Right lobe of liver (tissue), 6 donors: ENCODE measurements at regions not wholly inside any gene's neighbourhood (a gene's known extent, or its start where the extent isn't known, plus 50 kb on each side); places are given as distances from the start of the nearest gene placed in this dataset.

Experiments
- ATAC-seq, 4 donors: fragments of 200-7000 bp; cut with Tn5 transposase; one replicate each; pipeline ENCODE4 v1.9.1; 2020; ENCODE audit warnings: mild to moderate bottlenecking in 4 of 4, moderate library complexity in 4 of 4
- DNase-seq, 3 donors: peaks; one replicate each; pipeline ENCODE4 v3.0.0-alpha.2; 2020
- H3K27ac ChIP-seq, 3 donors: fragments of 200-600 bp; one replicate each; pipeline ENCODE4 v1.8.0; 2022
- H3K27me3 ChIP-seq, 2 donors: fragments of 200-600 bp; one replicate each; pipeline ENCODE4 v1.8.0; 2022
- H3K36me3 ChIP-seq, 4 donors: fragments of 200-600 bp; sonication (generic) in 1 of 4; one replicate each; pipeline versions ENCODE4 v1.5.1 to v1.8.0; 2017 to 2022; ENCODE audit warnings: control low read depth in 1 of 4
- H3K4me1 ChIP-seq, 4 donors: fragments of 200-600 bp; sonication (generic) in 1 of 4; one replicate each; pipeline versions ENCODE4 v1.5.1 to v1.8.0; 2017 to 2022; ENCODE audit warnings: control low read depth in 1 of 4
- H3K4me3 ChIP-seq, 3 donors: fragments of 200-600 bp; one replicate each; pipeline ENCODE4 v1.8.0; 2022
- H3K9me3 ChIP-seq, 4 donors: fragments of 200-600 bp; sonication (generic) in 1 of 4; one replicate each; pipeline versions ENCODE4 v1.5.1 to v1.8.0; 2017 to 2022; ENCODE audit warnings: control low read depth in 1 of 4
- POLR2A ChIP-seq: fragments of 450-650 bp; IDR thresholded peaks from one replicate; pipeline ENCODE4 v1.6.1; 2017; ENCODE audit warnings: antibody characterized with exemption, mild to moderate bottlenecking
- WGBS: methylation state at CpG from one replicate; pipeline ENCODE4 v1.1.6; 2018; ENCODE audit warnings: low coverage, low lambda C conversion rate; ENCODE audit not compliant: insufficient coverage; ENCODE audit errors: missing lambda C conversion rate; 5-methylcytosine and 5-hydroxymethylcytosine counted together
- intact Hi-C, 2 donors: fragments of 100-400 bp; cut with DNase I; formaldehyde crosslinking; loops; one replicate each; pipeline versions ENCODE4 v1.11.2 to v1.14.1; 2022
- TF ChIP-seq, protein P1 (sequence below), 4 donors: fragments of 200-600 bp in 3 of 4; fragments of 450-650 bp in 1 of 4; IDR thresholded peaks; one replicate each; pipeline versions ENCODE4 v1.5.1 to v1.8.0; 2016 to 2022; ENCODE audit warnings: antibody characterized with exemption in 4 of 4, mild to moderate bottlenecking in 2 of 4
- donor health status: DM: no; HTN: yes; CAD: no.
- donor health status: DM: no; HTN: no; CAD: no.
- donor health status: DM: no; HTN: no; CAD: no.
- donor health status: DM: no; HTN: yes; CAD: no.
- donor health status: DM: no; HTN: yes; CAD: no.

- Histone ChIP-seq H3K27ac (no peak overlapping the region), H3K9me3 (no peaks in the 10 kb centered on the region), H3K4me1 (no peaks in the 10 kb centered on the region), H3K36me3 (no peaks in the 10 kb centered on the region), H3K4me3 (no peak overlapping the region), H3K27me3 (no peaks in the 10 kb centered on the region)
- DNase-seq (no peak), ATAC-seq (no peak)
- WGBS, result 36% methylated on average over 3 of the region's 3 CpGs
- intact Hi-C loops, result no loop called here
- TF ChIP-seq, protein P1, sequence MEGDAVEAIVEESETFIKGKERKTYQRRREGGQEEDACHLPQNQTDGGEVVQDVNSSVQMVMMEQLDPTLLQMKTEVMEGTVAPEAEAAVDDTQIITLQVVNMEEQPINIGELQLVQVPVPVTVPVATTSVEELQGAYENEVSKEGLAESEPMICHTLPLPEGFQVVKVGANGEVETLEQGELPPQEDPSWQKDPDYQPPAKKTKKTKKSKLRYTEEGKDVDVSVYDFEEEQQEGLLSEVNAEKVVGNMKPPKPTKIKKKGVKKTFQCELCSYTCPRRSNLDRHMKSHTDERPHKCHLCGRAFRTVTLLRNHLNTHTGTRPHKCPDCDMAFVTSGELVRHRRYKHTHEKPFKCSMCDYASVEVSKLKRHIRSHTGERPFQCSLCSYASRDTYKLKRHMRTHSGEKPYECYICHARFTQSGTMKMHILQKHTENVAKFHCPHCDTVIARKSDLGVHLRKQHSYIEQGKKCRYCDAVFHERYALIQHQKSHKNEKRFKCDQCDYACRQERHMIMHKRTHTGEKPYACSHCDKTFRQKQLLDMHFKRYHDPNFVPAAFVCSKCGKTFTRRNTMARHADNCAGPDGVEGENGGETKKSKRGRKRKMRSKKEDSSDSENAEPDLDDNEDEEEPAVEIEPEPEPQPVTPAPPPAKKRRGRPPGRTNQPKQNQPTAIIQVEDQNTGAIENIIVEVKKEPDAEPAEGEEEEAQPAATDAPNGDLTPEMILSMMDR (IDR thresholded peaks at IDR 0.05), result no peak
- TF ChIP-seq POLR2A, result no peak
These were observed 463.5 kb downstream of the TAFA4 start for GRCh38 chr3:68468695-68469375.

GRCh38 chr3:68467465-68467864 is 464.9 kb downstream of the TAFA4 start:
- H3K4me1 ChIP-seq, result no peaks in the 10 kb centered on the region
- 33% methylated on average over 2 of the region's 2 CpGs for WGBS
- H3K27ac ChIP-seq, result no peak overlapping the region
- no peaks in the 10 kb centered on the region for H3K27me3 ChIP-seq
- intact Hi-C loops, result no loop called here
- no peaks in the 10 kb centered on the region for H3K9me3 ChIP-seq
- no peaks in the 10 kb centered on the region for H3K36me3 ChIP-seq
- DNase-seq (no peak), ATAC-seq (no peak)
- TF ChIP-seq, protein P1 (IDR thresholded peaks at IDR 0.05), result no peak
- TF ChIP-seq POLR2A, result no peak
- H3K4me3 ChIP-seq, result no peak overlapping the region

DNA sequence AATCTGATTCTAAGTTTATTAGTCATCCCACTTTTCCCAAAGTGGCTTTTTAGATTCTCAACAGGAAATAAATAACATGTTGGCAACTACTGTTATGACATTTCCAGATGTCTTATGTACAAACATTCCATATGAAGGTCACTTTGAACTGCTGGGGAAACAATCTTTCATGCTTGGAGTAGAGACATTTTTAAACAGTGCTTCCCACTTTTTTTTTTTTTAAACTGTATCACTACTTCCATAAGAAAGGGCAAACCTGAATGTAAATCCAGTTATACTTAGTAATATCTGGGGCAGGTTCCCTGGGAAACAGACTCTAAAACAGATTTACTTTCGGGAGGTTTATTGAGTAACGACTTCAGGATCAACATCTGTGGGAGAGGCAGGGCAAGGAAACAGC is 473.8 kb downstream of the TAFA4 start:
- Histone ChIP-seq H3K27ac (no peak overlapping the region), H3K4me1 (no peaks in the 10 kb centered on the region), H3K4me3 (no peak overlapping the region), H3K36me3 (no peaks in the 10 kb centered on the region), H3K27me3 (no peaks in the 10 kb centered on the region), H3K9me3 (no peaks in the 10 kb centered on the region)
- intact Hi-C loops, result no loop called here
- DNase-seq (no peak), ATAC-seq (no peak)
- WGBS, result 45% methylated on average over 2 of the region's 2 CpGs
- TF ChIP-seq, protein P1 (IDR thresholded peaks at IDR 0.05), result no peak
- TF ChIP-seq POLR2A, result no peak

DNA sequence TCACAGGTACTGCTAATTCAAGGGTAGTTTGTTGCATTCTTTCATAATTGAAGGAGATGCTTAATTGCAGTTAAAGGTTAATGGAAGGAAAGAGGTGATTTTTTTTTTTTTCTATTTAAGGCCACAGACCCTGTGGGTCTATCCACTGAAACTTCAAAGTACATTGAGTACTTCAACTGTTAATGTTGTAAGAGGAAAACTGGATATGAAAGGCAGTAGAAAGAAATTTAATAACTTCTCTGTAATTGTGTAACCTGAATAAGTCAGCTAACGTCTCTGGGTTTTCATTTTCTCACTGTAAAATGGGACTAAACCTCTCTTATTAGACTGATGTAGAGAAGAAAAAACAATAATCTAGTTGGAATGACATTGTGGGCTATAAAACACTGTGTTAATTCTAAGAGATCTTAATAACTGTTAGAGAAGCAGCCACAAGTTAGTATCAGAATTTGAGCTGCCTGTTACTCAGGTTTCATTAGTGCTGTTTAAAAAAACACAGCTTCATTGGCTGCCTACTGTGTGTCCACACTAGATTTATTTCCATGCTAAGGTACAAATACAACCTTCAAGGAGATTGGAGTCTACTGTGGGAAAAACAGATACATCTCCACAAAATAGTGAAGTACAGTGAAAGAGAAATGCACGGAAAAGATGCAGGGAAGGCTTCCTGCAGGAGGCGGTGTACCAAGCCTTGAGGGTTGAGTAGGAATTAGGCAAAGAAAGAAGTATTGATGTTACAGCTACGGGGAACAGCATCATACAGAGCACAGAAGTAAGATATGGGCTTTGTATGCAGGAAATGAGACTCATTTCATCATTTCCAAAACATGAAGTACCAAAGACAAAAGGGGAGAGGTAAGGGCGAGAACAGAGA is 483.6 kb downstream of the TAFA4 start:
- DNase-seq (no peak), ATAC-seq (no peak)
- Histone ChIP-seq H3K27me3 (no peaks in the 10 kb centered on the region), H3K9me3 (no peaks in the 10 kb centered on the region), H3K36me3 (no peaks in the 10 kb centered on the region), H3K27ac (no peak overlapping the region), H3K4me1 (no peaks in the 10 kb centered on the region), H3K4me3 (no peak overlapping the region)
- WGBS, result 41% methylated on average over 5 of the region's 5 CpGs
- TF ChIP-seq, protein P1 (IDR thresholded peaks at IDR 0.05), result no peak
- TF ChIP-seq POLR2A, result no peak
- intact Hi-C loops, result no loop called here
